A549 (cell line): ENCODE measurements at regions not wholly inside any gene's neighbourhood (a gene's known extent, or its start where the extent isn't known, plus 50 kb on each side); places are given as distances from the start of the nearest gene placed in this dataset.

Experiments used
- ATOH8 ChIP-seq: fragments of 250-450 bp; sonication (Bioruptor Pico); IDR thresholded peaks from 2 replicates; pipeline ENCODE4 v1.5.0; 2020; ENCODE audit warnings: low read depth, mild to moderate bottlenecking, moderate library complexity
- CTCF ChIP-seq: fragments of >200 bp; sonication (Bioruptor Twin); formaldehyde crosslinking; IDR thresholded peaks from 3 replicates; pipeline ENCODE4 v1.5.1; 2016
- EHMT2 ChIP-seq: fragments of 200-600 bp; sonication (generic); IDR thresholded peaks from 2 replicates; pipeline ENCODE4 v1.6.1; 2016; ENCODE audit warnings: antibody characterized with exemption, low read depth, mild to moderate bottlenecking, moderate library complexity
- NFE2L2 ChIP-seq: fragments of 150-350 bp; conservative IDR thresholded peaks from 2 replicates; pipeline ENCODE4 v1.6.1; 2014; ENCODE audit warnings: low read length
- NPAS2 ChIP-seq: fragments of 250-450 bp; sonication (Bioruptor Pico); IDR thresholded peaks from 2 replicates; pipeline ENCODE4 v1.8.0; 2022; ENCODE audit warnings: mild to moderate bottlenecking, moderate library complexity, borderline replicate concordance
- POLR2A ChIP-seq: IDR thresholded peaks from 2 replicates; pipeline ENCODE4 v1.6.1; 2012; ENCODE audit warnings: mild to moderate bottlenecking, low read length
- POLR2AphosphoS2 ChIP-seq: conservative IDR thresholded peaks from 2 replicates; pipeline ENCODE4 v1.6.1; 2012; ENCODE audit warnings: low read length, improper control_type of control experiment, inconsistent platforms
- RAD21 ChIP-seq, 2 experiments: fragments of >200 bp in 1 of 2; sonication (Bioruptor Twin) in 1 of 2; formaldehyde crosslinking in 1 of 2; IDR thresholded peaks in 1 of 2; conservative IDR thresholded peaks in 1 of 2; 2 replicates in 1 of 2; 3 replicates in 1 of 2; pipeline ENCODE4 v1.6.1; 2012 to 2018; ENCODE audit warnings: inconsistent platforms in 1 of 2
- TF ChIP-seq, protein P1 (sequence below): fragments of >200 bp; sonication (Bioruptor Twin); formaldehyde crosslinking; IDR thresholded peaks from 3 replicates; pipeline ENCODE4 v1.6.1; 2016

DNA sequence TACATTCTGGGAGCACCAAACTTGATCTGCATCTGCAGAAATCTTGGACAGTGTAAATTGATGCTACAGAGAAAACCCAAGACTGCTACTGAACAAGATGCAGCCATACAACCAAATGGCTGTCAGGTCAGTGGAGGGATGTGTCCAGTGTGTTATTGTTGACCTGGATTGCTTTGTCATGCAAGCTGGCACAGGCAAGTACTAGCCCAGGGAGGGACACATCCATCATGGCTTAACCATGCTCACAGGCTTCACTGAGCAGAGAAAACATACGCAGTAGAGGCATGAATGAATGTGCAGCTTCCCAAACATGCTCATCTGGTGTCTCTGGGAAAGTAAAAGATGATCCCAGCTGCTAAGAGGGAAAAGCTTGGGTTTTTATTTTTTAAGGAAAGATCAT, 93.6 kb downstream of the MTNR1B start:
- TF ChIP-seq NPAS2 (no peak), EHMT2 (no peak), CTCF (no peak), RAD21 (conservative IDR thresholded peaks at IDR 0.05 in 1 of 2, IDR thresholded peaks at IDR 0.05 in 1 of 2) (no peak), NFE2L2 (no peak), POLR2AphosphoS2 (no peak), ATOH8 (no peak), POLR2A (no peak)
- TF ChIP-seq, protein P1, sequence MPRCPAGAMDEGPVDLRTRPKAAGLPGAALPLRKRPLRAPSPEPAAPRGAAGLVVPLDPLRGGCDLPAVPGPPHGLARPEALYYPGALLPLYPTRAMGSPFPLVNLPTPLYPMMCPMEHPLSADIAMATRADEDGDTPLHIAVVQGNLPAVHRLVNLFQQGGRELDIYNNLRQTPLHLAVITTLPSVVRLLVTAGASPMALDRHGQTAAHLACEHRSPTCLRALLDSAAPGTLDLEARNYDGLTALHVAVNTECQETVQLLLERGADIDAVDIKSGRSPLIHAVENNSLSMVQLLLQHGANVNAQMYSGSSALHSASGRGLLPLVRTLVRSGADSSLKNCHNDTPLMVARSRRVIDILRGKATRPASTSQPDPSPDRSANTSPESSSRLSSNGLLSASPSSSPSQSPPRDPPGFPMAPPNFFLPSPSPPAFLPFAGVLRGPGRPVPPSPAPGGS: no peak
